ENCODE measurements at regions not wholly inside any gene's neighbourhood (a gene's known extent, or its start where the extent isn't known, plus 50 kb on each side); places are given as distances from the start of the nearest gene placed in this dataset.

DNA sequence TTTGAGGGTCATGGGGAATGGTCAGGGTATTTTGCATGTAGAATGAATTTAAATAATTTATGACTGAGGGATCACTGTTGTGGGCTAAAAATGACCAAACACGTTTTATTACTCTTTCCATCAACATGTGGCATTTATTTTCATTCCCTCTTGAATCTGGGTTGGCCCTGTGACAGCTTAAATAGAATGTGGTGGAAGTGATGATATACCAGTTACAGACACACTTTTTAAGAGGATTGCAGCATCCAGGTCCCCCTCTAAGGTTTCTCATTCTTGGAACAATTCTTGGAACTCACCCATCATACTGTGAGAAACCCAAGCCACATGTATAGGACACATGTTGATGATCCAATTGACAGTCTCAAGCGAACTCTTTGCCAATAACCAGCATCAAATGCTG is 272.4 kb downstream of the ETV1 start:
- TF ChIP-seq RAD21 (IDR thresholded peaks at IDR 0.05; ENCODE audit: low read depth) (no peak), USF1 (IDR thresholded peaks at IDR 0.05) (no peak), REST (IDR thresholded peaks at IDR 0.05; ENCODE audit: low read depth) (no peak), MAX (IDR thresholded peaks at IDR 0.05) (no peak), YY1 (IDR thresholded peaks at IDR 0.05; ENCODE audit: low read depth) (no peak), TEAD4 (IDR thresholded peaks at IDR 0.05) (no peak)
